HG02943 (cell line): ENCODE measurements at regions not wholly inside any gene's neighbourhood (a gene's known extent, or its start where the extent isn't known, plus 50 kb on each side); places are given as distances from the start of the nearest gene placed in this dataset.

Source experiments
- ATAC-seq: cut with Tn5 transposase; IDR thresholded peaks from one replicate; pipeline ENCODE4 v1.9.1; 2021; ENCODE audit warnings: mild to moderate bottlenecking, low read depth, moderate library complexity; ENCODE audit not compliant: unreplicated experiment

- no peak for ATAC-seq
Measured at GRCh38 chr1:240001177-240001740, 90.4 kb upstream of the FMN2 start.

GRCh38 chr1:240004086-240004749, 87.5 kb upstream of the FMN2 start:
- ATAC-seq, result no peak

- ATAC-seq, result no peak
Measured at GRCh38 chr1:240005997-240006650, 85.6 kb upstream of the FMN2 start.

- no peak for ATAC-seq
Measured at GRCh38 chr1:240008298-240008697, 83.4 kb upstream of the FMN2 start.

GRCh38 chr1:240014051-240014450, 77.6 kb upstream of the FMN2 start:
- no peak for ATAC-seq

- ATAC-seq, result no peak
Measured at GRCh38 chr1:240018617-240019016, 73.1 kb upstream of the FMN2 start.

GRCh38 chr1:240019524-240019923, 72.2 kb upstream of the FMN2 start:
- no peak for ATAC-seq

- ATAC-seq, result no peak
Measured at GRCh38 chr1:240020871-240021270, 70.8 kb upstream of the FMN2 start.

GRCh38 chr1:240021709-240022108, 70.0 kb upstream of the FMN2 start:
- no peak for ATAC-seq

- ATAC-seq, result peak; percentile 78
Measured at GRCh38 chr1:240027059-240027462, 64.6 kb upstream of the FMN2 start.

GRCh38 chr1:240029418-240029817, 62.3 kb upstream of the FMN2 start:
- no peak for ATAC-seq

GRCh38 chr1:240030236-240030635, 61.4 kb upstream of the FMN2 start:
- ATAC-seq, result no peak

GRCh38 chr1:240031009-240031408, 60.7 kb upstream of the FMN2 start:
- no peak for ATAC-seq

GRCh38 chr1:240031414-240031813, 60.3 kb upstream of the FMN2 start:
- ATAC-seq, result no peak

- ATAC-seq, result no peak
Measured at GRCh38 chr1:240033406-240033805, 58.3 kb upstream of the FMN2 start.

- no peak for ATAC-seq
Measured at GRCh38 chr1:240036526-240036925, 55.2 kb upstream of the FMN2 start.
